ENCODE measurements at regions not wholly inside any gene's neighbourhood (a gene's known extent, or its start where the extent isn't known, plus 50 kb on each side); places are given as distances from the start of the nearest gene placed in this dataset.

GRCh38 chr10:4224178-4224577 is 439.2 kb upstream of the KLF6 start:
- TF ChIP-seq CTCF (IDR thresholded peaks at IDR 0.05) = no peak
- TF ChIP-seq POLR2A (IDR thresholded peaks at IDR 0.05) = no peak

Data from thyroid gland (tissue), 4 donors.